ENCODE measurements at regions not wholly inside any gene's neighbourhood (a gene's known extent, or its start where the extent isn't known, plus 50 kb on each side); places are given as distances from the start of the nearest gene placed in this dataset.

DNA sequence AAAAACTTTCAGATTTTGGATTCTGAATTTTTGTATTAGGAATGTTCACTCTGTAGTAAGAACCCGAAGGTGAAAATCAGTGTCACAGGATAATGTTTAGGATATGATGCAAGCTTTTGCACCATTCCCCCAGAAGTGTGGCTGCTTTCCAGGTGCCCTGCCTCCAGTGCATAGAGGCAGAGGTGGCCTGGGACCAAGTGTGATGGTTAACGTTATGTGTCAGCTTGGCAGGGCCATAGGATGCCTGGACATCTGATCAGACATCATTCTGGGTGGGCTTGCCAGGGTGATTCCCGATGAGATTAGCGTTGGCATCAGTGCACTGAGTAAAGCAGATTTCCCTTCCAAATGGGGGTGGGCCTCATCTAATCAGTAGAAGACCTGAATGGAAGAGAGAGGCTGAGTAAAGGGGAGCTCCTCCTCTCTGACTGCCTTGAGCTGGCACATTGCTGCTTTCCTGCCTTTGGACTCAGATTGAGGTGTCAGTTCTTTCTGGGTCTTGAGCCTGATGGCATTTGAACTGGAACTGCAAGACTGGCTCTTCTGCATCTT lies 177.4 kb upstream of the HS6ST1 start:
- Histone ChIP-seq H3K9me3 (replicated peaks; ENCODE audit: control insufficient read depth, insufficient read depth, low read length) (no peaks in the 10 kb centered on the region), H3K9ac (replicated peaks; ENCODE audit: extremely low read depth, insufficient read depth, low read length) (no peak overlapping the region), H3K9me1 (replicated peaks; ENCODE audit: control insufficient read depth, extremely low read depth, insufficient read depth, low read length) (no peaks in the 10 kb centered on the region), H2AFZ (ENCODE audit: low read depth, low read length) (no peak overlapping the region), H3K4me3 (replicated peaks in 1 of 3; ENCODE audit: insufficient read depth in 1 of 3, low read depth in 1 of 3, low read length in 3 of 3) (no peak overlapping the region), H3K4me1 (ENCODE audit: control insufficient read depth, extremely low read depth, insufficient read depth, low read length) (no peaks in the 10 kb centered on the region), H3K27me3 (ENCODE audit: control insufficient read depth in 2 of 2, insufficient read depth in 2 of 2, low read length in 2 of 2) (peaks cover 0 to 2% of the 10 kb centered on the region in 2 experiments), H4K20me1 (replicated peaks; ENCODE audit: control insufficient read depth, extremely low read depth, insufficient read depth, low read length) (no peaks in the 10 kb centered on the region), H3K4me2 (ENCODE audit: insufficient read depth, low read length) (no peak overlapping the region), H3K36me3 (ENCODE audit: control insufficient read depth in 2 of 2, extremely low read depth in 1 of 2, insufficient read depth in 2 of 2, low read length in 2 of 2) (no peaks in the 10 kb centered on the region), H3K79me2 (ENCODE audit: control insufficient read depth, insufficient read depth, low read length) (no peaks in the 10 kb centered on the region), H3K27ac (ENCODE audit: insufficient read depth, low read depth, low read length) (no peak overlapping the region)
- DNase-seq (ENCODE audit: low read depth, low spot score), result no peak
- BruUV-seq (replicated peaks), result no TSS peak
- TF ChIP-seq POLR2AphosphoS5 (IDR thresholded peaks at IDR 0.05; ENCODE audit: insufficient read depth, low read depth, low read length) (no peak), JUN (IDR thresholded peaks at IDR 0.05; ENCODE audit: borderline replicate concordance, insufficient read depth, insufficient read length, low read depth) (no peak), EZH2 (IDR thresholded peaks at IDR 0.05; ENCODE audit: borderline replicate concordance, low read depth, low read length, severe bottlenecking) (no peak), GATA2 (IDR thresholded peaks at IDR 0.05; ENCODE audit: insufficient read depth, insufficient read length, low read depth, low read length) (no peak), POLR2A (IDR thresholded peaks at IDR 0.05; ENCODE audit: low read depth, low read length) (no peak), MYC (IDR thresholded peaks at IDR 0.05; ENCODE audit: low read depth, low read length) (no peak), FOS (IDR thresholded peaks at IDR 0.05; ENCODE audit: borderline replicate concordance, insufficient read depth, low read length) (no peak)
- TF ChIP-seq, protein P1, sequence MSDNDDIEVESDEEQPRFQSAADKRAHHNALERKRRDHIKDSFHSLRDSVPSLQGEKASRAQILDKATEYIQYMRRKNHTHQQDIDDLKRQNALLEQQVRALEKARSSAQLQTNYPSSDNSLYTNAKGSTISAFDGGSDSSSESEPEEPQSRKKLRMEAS (IDR thresholded peaks at IDR 0.05; ENCODE audit: insufficient read depth, insufficient read length), result no peak
- TF ChIP-seq, protein P2, sequence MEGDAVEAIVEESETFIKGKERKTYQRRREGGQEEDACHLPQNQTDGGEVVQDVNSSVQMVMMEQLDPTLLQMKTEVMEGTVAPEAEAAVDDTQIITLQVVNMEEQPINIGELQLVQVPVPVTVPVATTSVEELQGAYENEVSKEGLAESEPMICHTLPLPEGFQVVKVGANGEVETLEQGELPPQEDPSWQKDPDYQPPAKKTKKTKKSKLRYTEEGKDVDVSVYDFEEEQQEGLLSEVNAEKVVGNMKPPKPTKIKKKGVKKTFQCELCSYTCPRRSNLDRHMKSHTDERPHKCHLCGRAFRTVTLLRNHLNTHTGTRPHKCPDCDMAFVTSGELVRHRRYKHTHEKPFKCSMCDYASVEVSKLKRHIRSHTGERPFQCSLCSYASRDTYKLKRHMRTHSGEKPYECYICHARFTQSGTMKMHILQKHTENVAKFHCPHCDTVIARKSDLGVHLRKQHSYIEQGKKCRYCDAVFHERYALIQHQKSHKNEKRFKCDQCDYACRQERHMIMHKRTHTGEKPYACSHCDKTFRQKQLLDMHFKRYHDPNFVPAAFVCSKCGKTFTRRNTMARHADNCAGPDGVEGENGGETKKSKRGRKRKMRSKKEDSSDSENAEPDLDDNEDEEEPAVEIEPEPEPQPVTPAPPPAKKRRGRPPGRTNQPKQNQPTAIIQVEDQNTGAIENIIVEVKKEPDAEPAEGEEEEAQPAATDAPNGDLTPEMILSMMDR (IDR thresholded peaks at IDR 0.05; ENCODE audit: extremely low read depth in 1 of 2, insufficient read depth in 1 of 2, low read depth in 1 of 2, low read length in 2 of 2), result no peak
- ChIA-PET CTCF (no interaction called here), POLR2A (no interaction called here)
- intact Hi-C loops (cut with micrococcal nuclease) (no loop called here), dilution Hi-C loops (cut with MboI; ENCODE audit: extremely low pct_ligation_motif_present, low sequenced_read_pairs) (no loop called here)
- no peak for FAIRE-seq
